Retinal pigment epithelial cell (primary cell): ENCODE measurements at regions not wholly inside any gene's neighbourhood (a gene's known extent, or its start where the extent isn't known, plus 50 kb on each side); places are given as distances from the start of the nearest gene placed in this dataset.
"Not testable (repeated sequence)": the region's sequence is repeated elsewhere in the genome, so short reads cannot be mapped to it uniquely, and the experiment has no call there.

ENCODE experiments used
- DNase-seq: peaks from one replicate; pipeline ENCODE4 v3.0.0-alpha.2; 2010; ENCODE audit warnings: low read depth
- H3K4me3 ChIP-seq: 2 replicates; pipeline ENCODE4 v1.5.1; 2011; ENCODE audit warnings: mild to moderate bottlenecking, low read length, control low read depth, moderate library complexity
- TF ChIP-seq, protein P1 (sequence below): conservative IDR thresholded peaks from 2 replicates; pipeline ENCODE4 v1.5.1; 2011; ENCODE audit warnings: low read depth, low read length, control low read depth, inconsistent platforms

DNA sequence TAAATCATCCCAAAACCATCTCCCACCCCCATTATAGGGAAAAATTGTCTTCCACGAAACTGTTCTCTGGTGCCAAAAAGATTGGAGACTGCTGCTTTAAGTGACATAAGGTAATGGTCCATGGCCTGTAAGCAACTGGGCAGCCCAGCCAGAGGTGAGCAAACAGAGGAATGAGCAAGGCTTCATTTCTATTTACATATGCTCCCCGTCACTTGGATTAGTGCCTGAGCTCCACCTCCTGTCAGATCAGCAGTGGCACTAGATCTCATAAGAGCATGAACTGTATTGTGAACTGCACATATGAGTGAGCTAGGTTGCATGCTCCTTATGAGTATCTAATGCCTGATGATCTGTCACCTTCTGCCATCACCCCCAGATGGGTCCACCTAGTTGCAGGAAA, 1159.8 kb upstream of the ALCAM start:
- TF ChIP-seq, protein P1, sequence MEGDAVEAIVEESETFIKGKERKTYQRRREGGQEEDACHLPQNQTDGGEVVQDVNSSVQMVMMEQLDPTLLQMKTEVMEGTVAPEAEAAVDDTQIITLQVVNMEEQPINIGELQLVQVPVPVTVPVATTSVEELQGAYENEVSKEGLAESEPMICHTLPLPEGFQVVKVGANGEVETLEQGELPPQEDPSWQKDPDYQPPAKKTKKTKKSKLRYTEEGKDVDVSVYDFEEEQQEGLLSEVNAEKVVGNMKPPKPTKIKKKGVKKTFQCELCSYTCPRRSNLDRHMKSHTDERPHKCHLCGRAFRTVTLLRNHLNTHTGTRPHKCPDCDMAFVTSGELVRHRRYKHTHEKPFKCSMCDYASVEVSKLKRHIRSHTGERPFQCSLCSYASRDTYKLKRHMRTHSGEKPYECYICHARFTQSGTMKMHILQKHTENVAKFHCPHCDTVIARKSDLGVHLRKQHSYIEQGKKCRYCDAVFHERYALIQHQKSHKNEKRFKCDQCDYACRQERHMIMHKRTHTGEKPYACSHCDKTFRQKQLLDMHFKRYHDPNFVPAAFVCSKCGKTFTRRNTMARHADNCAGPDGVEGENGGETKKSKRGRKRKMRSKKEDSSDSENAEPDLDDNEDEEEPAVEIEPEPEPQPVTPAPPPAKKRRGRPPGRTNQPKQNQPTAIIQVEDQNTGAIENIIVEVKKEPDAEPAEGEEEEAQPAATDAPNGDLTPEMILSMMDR, result no peak
- DNase-seq, result no peak
- no peak overlapping the region for H3K4me3 ChIP-seq

DNA sequence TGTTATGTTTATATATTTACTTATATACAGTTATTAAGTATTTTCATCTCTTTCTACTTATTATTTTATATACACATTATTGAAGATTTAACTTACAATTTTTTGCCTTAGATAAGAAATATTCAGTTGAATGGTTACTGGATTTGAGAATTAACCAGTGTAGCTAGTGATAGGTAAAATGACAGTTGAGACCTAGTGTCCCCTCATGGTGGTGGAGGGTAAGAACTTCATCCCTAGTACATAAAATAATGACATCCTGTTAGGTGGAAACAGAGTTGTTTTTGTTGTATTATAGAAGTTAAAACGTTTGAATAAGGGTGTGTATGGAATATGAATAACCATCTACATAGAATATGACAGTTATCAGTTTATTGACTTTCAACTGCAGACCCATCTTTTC, 1152.4 kb upstream of the ALCAM start:
- H3K4me3 ChIP-seq, result no peak overlapping the region
- DNase-seq, result no peak
- TF ChIP-seq, protein P1, result no peak

DNA sequence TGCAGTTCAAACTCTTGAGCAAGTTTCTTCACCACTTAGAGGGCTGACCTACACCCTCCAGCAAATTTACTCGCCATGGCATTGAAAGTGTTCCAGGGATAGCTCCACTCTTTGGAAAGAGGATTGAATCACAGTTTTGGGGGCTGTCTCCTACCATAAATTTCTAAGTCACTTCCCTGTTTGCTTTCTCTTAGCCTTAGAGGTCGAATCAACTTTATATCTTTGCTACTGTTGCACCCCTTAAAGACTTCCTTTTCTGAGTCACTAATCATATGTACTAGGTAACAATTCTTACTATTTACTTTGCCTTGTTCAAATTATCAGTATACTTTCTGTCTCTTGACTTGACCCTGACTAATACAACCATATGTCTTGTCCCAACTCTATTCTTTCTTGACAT, 1151.8 kb upstream of the ALCAM start:
- no peak for DNase-seq
- TF ChIP-seq, protein P1, result no peak
- no peak overlapping the region for H3K4me3 ChIP-seq

DNA sequence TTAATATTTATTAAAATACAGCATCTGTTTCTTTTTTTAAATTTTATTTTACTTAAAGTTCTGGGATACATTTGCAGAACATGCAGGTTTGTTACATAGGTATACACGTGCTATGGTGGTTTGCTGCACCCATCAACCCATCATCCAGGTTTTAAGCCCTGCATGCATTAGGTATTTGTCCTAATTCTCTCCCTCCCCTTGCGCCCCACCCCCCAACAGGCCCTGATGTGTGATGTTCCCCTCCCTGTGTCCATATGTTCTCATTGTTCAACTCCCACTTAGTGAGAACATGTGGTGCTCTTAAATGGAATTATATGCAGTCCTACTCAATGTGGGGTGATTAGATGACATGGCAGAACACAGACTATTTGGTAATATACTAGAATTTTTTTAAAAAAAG, 1147.7 kb upstream of the ALCAM start:
- not testable (repeated sequence) for H3K4me3 ChIP-seq, DNase-seq

DNA sequence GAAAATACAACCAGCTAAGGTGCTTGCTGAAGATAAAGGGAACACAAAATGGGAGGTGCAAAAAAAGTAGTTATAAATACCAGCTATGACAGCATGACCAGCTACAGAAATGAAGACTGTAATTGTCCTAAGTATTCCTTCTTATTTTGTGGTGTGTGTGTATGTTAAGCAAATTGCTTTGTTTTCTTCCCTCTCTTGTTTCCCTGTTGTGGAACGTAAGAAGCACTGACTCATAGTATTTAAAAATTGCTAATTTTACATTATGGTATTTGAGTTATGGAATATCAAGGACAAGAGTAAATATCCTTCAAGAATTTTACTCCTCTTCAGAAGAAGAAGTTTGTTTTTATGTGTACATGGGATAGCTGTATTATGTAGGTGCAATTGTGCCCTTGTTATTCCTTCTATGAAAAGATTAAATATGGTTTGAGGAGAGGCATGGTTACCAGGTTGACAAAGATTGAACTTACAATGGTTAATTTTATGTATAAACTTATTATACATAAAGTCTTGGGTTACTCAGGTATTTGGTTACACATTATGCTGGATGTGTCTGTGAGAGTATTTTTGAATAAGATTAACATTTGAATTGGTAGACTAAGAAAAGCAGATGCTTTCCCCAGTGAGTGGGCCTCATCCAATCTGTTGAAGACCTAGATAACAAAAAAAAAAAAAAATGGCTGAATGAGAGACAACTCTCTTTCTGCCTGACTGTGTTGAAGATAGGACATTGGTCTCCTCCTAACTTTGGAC, 1132.1 kb upstream of the ALCAM start:
- H3K4me3 ChIP-seq, result no peak overlapping the region
- no peak for DNase-seq
- TF ChIP-seq, protein P1, result no peak

GRCh38 chr3:104244680-104245220, 1122.0 kb upstream of the ALCAM start:
- DNase-seq, result no peak
- TF ChIP-seq, protein P1, result no peak
- no peak overlapping the region for H3K4me3 ChIP-seq

GRCh38 chr3:104245261-104245660, 1121.4 kb upstream of the ALCAM start:
- H3K4me3 ChIP-seq, result no peak overlapping the region
- no peak for DNase-seq
- TF ChIP-seq, protein P1, result no peak
